HG02885 (cell line): ENCODE measurements at regions not wholly inside any gene's neighbourhood (a gene's known extent, or its start where the extent isn't known, plus 50 kb on each side); places are given as distances from the start of the nearest gene placed in this dataset.
"Not testable (repeated sequence)": the region's sequence is repeated elsewhere in the genome, so short reads cannot be mapped to it uniquely, and the experiment has no call there.

Source experiments
- ATAC-seq: cut with Tn5 transposase; IDR thresholded peaks from one replicate; pipeline ENCODE4 v1.9.1; 2021; ENCODE audit warnings: mild to moderate bottlenecking; ENCODE audit not compliant: unreplicated experiment, poor library complexity

DNA sequence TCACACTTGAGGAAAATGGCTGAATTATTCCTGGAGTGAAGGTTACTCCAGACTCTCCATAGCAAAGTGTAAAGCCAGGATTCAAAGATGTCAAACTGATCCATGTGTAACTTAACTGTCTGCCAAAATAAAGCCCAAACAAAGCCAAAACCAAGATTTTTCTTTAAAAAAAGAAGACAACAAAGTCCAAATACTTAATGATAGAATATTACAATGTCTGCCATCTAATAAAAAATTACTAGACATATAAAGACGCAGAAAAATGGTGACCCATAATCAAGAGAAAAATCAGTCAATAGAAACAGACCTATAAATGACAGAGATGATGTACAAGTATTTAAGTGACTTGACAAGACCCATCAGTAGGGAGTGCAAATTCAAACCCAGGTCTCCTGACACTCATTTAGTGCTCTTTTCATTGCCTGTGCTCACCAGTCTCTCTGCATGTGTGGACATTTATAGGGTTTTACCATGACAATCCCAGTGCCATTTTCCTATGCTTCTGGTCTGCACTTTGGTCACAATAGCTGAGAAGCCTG lies 85.1 kb upstream of the HES1 start:
- no peak for ATAC-seq

DNA sequence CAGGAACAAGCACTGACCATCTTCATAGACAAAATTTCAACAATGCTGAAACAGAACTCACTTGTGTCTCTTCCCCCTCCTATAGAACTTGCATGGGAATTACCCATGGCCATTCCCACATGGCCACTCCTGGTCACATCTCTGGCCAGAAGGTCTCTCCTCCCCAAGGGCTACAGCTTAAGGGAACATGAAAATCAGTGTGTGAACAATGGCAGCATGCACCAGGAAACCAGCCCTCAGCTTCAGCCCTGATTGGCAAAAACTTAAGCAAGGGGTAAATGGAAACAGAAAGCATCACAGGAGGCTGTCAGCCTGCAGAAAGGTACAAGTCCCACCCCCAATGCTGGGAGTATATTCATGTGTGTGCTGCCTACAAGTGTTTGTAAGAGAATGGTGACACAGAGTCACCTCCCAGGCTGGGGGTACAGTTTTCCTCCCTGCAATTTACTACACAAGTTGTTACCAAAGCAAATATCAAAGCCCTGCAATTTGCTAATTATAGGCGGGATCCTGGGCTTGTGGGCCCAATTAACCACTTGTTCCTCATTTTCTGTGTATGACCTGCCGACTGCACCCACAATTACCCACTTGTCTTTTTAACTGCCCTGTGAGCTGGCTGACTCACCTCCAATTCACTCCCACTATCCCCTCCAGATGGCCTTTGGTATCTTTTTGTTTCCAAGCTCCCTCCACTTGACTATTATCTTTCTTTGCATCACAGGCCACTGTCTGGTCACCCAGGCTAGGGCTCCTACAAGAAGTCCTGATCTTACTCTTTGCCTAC lies 84.4 kb upstream of the HES1 start:
- no peak for ATAC-seq

DNA sequence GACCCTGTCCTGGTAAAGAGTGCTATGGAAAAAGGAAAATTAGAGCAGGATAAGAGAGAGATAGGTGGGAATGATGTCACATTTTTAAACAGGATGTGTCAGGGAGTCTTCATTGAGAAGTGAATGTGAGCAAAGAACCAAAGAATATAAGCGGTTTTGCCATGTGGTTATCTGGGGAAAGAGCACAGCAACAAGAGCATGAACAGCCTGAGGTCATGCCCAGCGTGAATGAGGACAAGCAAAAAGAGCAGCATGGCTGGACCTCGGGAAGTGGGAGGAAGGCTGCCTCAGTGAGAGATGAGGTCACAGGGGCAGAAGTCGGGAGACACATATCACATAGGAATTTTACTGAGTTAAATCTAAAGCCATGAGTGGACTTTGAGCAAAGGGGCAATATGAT lies 82.8 kb upstream of the HES1 start:
- ATAC-seq: no peak

DNA sequence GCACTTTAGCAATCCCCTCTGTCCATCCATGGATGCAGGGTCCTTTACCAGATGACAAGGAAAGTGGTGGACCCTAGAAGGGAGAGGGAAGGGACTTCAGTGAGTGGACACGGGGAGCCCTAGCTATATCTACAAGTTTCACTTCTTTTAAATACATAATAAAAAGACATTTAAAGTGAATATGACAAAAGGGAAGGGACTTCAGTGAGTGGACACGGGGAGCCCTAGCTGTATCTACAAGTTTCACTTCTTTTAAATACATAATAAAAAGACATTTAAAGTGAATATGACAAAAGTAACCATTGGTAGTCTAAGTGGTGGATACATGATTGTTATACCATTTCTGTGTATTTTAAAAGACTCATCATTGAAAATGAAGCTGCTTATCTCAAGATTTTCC lies 81.9 kb upstream of the HES1 start:
- ATAC-seq: no peak

DNA sequence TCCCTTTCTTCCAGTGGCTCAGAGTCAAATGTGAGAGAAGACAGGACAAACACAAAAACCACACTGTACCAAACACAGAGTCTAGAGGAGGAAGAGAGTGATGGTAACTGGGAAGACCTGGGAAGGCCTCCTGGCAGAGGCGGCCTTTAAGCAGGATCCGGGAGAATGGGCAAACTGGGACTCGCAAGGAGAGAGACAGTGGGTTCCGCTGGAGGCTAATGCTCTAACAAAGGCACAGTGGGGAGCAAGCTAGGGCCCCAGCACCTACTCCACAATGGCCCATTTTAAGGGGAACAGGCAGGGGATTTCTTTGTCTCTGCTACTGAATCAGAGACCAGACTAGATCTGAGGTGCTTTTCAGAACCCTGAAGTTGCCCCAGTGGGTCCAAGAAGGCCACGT lies 81.4 kb upstream of the HES1 start:
- ATAC-seq: no peak

DNA sequence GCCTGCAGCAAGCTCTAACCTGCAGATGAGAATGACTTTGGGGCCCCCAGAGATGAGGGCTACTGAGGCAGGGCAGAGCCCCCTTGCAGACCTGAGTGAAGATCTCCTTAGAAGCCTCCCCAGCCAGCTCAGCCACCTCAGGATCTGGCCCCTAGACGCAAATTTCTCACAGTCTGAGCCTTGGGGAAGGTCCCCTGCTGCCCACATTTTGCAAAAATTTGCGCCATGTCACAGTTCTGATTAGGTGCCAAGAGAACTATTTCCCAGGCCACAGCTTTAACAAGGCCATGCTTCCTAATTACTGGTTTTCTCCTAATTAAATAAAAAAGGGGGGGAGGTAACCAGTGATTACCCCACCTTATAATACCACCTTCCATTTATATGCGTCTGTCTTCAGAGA lies 81.0 kb upstream of the HES1 start:
- ATAC-seq: no peak

DNA sequence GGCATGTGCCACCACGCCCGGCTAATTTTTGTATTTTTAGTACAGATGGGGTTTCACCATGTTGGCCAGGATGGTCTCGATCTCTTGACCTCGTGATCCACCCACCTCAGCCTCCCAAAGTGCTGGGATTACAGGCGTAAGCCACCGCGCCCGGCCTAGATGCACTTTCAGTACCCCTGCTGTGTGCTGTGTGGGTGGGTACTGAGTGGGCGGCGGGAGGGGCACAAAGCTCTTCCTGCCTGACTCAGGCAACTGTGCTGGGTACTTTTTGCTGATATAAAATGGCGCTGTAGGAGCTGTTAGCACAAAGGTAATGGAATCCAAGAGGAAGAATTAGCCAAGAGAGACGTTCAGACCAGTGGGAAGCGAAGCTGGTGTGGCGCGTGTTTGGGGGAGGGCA lies 79.6 kb upstream of the HES1 start:
- not testable (repeated sequence) for ATAC-seq

DNA sequence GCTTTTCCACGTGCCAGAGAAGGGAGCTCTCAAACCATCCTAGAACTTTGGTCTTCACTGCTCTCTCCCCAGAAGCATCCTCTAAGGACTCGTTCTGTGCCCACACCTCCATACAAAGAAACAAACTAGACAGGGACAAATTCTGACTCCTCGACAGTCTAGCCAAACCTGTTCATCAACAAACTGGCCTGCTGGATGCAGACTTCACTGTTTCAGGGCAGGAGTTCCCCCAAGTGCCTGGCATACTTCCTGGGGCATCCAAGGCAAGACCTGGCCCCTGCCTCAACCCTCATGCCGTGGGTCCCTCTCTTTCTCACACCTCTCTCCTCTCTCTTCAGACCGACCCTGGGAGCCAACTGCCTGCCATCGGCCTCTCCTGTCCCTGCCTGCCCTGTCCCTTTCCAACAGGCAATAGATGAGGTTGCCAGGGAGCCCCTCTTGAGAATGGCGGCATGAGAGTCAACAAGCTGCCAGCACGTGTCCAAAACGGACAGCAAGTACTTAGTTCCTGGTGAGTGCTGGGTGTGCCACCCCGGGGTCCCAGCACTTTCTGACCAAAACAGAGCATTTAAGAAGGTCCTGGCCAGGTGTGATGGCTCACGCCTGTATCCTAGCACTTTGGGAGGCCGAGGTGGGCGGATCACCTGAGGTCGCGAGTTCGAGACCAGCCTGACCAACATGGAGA lies 79.1 kb upstream of the HES1 start:
- ATAC-seq: no peak

DNA sequence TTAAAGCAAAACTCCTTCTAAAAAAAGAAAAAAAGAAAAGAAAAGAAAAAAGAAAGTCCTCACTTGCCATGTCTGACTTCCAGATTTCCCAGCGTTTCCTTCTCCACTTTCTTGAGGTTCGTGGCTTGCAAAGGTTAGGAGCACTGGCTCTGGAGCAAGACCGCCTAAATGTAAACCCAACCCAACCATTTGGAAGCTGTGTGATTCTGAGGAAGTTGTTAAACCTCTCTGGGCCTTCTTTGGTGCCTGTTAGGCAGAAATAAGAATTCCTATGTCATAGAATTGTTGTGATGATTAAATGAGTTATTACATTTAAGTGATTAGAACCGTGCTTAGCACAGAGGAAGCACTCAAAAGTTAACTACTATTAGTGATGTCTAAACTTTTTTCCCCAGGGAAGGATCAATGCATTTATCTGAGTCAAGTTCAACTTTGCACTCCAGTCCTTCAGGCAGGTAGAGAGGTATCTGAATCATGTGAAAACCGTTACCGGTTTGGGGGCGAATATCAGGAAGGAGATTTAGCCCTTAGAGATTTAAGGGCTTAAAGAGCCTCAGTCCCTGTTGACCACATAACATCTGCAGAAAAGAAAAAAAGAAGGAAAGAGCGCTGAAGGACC lies 78.3 kb upstream of the HES1 start:
- peak; percentile 9 for ATAC-seq

DNA sequence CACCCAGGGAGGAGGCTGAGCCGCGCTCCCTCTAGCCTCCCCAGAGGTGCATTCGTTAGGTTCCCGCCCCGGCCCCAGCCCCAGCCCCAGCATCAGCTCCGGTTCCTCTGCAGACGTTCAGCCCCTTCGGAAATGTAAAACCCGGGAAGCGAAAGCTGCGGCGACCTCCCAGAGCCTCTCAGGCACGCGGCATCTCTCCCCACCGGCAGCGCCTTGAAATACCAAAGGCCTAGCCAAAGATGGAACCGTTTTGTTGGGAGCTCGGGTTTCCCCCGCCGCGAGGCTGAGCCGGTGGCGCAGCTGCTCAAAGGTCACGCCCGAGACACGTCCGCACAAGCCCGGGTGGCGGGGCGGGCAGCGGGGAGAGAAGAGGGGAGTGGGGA lies 77.8 kb upstream of the HES1 start:
- ATAC-seq: peak; percentile 61

DNA sequence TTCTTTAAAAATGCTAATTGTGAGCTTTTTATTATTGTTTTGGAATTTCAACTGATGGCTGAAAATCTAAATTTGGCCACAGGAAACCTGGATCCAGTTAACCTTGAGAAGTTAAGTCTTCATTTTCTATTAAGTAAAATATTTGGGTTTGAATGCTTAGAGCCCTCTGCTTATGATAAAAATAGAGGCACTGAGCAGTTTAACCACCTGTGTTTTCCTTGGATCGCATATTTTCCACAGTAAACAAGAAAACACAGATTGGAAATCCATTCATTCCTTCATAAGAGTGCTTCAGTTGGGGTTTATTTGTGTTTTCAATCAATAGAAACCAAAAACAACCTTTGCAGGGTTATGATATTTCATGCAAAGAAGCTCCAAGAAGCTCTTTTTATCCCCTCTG lies 77.2 kb upstream of the HES1 start:
- ATAC-seq: no peak

DNA sequence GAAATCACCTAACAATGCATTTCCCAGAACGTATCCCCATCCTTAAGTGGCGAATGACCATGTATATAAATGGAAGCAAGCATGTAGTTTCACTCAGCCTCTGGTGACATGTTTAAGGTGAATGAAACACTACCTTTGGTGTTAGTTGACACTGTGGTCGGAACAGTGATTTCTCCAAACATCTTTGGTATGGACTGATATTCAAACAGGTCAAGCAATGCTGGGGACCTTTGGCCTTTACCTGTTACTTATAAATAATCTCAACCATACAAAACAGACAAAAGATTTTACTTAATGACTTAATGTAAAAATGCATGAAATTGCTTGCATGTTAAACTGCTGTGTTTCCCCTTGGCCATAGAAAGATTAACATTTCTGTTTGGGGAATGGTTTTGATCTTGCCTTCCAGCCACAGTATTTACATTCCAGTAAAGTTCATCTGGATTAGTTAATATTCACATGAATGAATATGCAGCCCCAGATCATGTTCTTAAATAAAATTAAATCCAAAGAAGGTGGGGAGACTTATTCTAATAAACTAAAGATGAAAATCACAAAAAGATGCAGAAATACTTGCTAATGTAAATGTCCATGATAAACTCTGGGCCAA lies 74.4 kb upstream of the HES1 start:
- ATAC-seq: no peak

DNA sequence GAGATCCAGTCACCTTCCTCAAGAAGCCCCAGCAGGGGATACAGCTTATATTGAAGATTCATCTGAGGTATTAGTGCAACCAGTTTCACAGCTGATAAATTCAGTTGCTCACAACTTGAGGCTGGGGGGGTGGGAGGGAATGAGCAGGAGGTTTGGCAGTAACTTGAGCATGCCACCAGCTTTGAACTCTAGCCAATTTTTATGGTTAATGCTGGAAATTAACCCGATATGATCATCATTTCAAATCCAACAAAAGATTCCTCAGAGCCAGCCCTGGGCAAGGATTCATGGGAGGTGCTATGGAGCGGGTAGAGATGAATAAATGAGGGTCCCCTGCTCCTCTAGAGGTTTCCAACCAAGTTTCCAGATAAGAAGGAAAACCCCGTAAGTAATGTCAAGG lies 73.1 kb upstream of the HES1 start:
- ATAC-seq: no peak

DNA sequence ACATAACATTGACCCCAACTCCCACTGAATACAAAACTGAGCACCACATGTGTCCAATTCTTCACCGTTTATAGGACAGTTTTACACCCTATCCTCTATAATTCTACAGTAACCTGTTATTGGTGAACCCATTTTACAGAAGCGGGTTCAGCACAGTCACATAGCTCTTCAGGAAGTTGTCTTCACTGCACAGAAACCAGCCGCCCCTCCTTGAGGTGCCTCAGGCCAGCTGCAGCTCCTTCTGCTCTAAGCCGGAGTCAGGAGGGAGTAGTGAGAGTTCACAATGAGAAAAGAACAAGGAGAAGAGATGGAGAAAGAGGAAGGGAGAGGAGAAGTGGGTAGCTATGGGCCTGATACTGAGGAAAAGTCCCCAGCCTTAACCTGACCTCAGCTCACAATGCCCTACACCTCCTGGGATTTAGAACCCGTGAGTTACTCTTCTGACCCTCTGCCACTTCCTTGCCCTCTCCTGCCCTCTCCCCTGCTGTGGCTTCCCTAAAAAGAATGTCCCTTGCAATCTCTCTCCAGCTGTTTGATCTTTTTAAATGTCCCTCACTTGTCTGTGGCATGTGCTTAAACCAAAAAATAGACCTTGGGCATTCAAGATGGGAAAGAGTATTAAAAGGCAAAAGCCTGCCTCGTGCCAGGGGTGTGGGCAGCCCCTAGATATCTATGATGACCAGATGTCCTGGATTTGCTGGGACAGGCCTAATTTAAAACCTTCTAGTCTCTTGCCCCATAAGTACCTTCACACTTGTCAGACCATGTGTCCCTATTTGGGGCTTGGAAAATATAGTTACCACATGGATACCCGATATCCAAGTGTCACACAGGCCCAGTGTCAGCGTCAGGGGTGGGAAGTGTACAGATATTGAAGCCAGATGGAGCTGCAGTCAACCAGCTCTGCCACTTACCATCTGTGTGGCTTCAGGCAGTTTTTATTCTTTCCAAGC lies 71.3 kb upstream of the HES1 start:
- ATAC-seq: no peak

DNA sequence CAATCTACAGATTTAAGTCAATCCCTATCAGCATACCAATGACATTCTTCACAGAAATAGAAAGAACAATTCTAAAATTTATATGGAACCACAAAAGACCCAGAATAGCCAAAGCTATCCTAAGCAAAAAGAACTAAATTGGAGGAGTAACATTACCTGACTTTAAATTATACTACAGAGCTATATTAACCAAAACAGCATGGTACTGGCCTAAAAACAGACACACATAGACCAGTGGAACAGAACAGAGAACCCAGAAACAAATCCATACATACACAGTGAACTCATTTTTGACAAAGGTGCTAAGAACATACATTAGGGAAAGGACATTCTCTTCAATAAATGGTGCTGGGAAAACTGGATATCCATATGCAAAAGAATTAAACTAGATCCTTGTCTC lies 68.6 kb upstream of the HES1 start:
- ATAC-seq: not testable (repeated sequence)

DNA sequence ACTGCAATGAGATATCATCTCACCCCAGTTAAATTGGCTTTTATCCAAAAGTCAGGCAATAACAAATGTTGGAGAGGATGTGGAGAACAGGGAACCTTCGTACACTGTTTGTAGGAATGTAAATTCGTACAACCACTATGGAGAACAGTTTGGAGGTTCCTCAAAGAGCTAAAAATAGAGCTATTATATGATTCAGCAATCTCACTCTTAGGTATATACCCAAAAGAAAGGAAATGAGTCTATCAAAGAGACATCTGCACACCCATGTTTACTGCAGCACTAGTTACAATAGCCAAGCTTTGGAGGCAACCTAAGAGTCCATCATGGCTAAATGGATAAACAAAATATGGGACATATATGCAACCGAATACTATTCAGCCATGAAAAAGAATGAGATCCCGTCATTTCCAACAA lies 68.0 kb upstream of the HES1 start:
- no peak for ATAC-seq

DNA sequence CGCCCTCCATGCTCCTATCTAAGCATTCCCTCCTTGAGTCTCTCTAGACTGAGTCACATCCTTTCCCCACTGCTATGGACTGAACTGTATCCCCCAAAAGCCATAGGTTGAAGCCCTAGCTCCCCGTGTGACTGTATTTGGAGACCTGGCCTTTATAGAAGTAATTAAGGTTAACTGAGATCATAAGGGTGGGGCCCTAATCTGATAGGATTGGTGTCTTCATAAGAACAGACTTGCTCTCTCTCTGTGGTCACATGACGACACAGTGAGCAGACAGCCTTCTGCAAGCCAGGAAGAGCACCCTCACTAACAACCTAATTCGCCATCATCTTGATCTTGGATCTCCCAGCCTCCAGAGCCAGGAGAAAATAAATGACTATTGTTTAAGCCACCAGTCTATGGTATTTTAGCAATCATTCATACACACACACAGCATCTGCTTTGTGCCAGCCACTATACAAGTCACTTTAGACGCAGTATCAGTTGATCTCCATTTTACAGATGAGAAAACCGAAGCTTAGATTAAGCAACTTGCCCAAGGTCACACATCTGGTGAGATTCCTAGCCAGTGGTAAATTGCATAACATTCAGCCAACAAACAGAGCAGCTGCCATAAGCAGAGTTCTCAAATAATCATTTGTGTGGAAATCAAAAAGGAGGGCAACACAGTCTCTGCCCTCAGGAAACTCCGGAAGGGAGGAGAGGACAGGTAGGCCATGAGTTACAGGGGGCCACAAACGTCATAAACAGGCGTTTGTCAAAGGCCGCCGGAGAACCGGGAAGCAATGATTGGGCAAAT lies 66.3 kb upstream of the HES1 start:
- no peak for ATAC-seq

DNA sequence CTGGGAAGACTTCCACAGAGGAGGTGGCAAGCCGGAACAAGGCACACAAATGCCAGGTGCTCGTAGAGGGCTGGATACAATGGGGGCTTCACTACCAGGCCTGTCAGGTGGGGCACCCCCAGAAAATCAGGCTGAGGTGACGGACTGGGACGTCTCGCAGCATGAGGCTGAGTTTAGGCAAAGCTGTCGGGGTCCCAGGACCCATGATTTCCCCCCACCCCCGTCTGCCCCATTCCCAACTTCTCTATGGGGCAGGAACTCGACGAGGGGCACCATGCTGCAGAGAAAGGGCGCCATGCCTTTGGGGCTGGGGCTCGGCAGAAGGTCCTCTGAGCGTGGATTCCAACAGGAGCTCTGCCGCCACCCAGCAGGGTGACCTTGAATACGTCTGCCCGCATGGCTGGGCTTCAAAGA lies 65.7 kb upstream of the HES1 start:
- no peak for ATAC-seq
